Lung (tissue), 11 donors: ENCODE measurements at regions not wholly inside any gene's neighbourhood (a gene's known extent, or its start where the extent isn't known, plus 50 kb on each side); places are given as distances from the start of the nearest gene placed in this dataset.

Source experiments
- ATAC-seq: fragments of 200-7000 bp; cut with Tn5 transposase; one replicate; pipeline ENCODE4 v1.9.1; 2020; ENCODE audit warnings: moderate number of reproducible peaks; ENCODE audit not compliant: insufficient read depth, low FRiP score
- DNase-seq, 3 donors: peaks; one replicate each; pipeline ENCODE4 v3.0.0-alpha.2; 2013 to 2017
- H3K27ac ChIP-seq, 2 donors: one replicate each; pipeline ENCODE4 v1.5.1; 2013; ENCODE audit warnings: mild to moderate bottlenecking in 2 of 2, moderate library complexity in 2 of 2, control low read depth in 1 of 2, inconsistent platforms in 1 of 2, low read depth in 1 of 2, low read length in 1 of 2
- H3K27me3 ChIP-seq, 3 donors: one replicate each; pipeline ENCODE4 v1.5.1; 2013; ENCODE audit warnings: low read length in 2 of 3; ENCODE audit not compliant: control insufficient read depth in 3 of 3, insufficient read depth in 3 of 3
- H3K36me3 ChIP-seq, 4 donors: one replicate each; pipeline ENCODE4 v1.5.1; 2013; ENCODE audit warnings: low read length in 4 of 4, mild to moderate bottlenecking in 1 of 4, moderate library complexity in 1 of 4; ENCODE audit not compliant: control insufficient read depth in 4 of 4, insufficient read depth in 4 of 4
- H3K4me1 ChIP-seq, 5 donors: one replicate each; pipeline ENCODE4 v1.5.1; 2013; ENCODE audit warnings: low read length in 5 of 5, mild to moderate bottlenecking in 2 of 5, moderate library complexity in 1 of 5; ENCODE audit not compliant: control insufficient read depth in 5 of 5, insufficient read depth in 5 of 5
- H3K4me3 ChIP-seq: one replicate; pipeline ENCODE4 v1.5.1; 2013; ENCODE audit warnings: mild to moderate bottlenecking, control low read depth, moderate library complexity
- H3K9ac ChIP-seq, 2 donors: one replicate each; pipeline ENCODE4 v1.5.1; 2013; ENCODE audit warnings: low read length in 2 of 2, control low read depth in 1 of 2; ENCODE audit not compliant: insufficient read depth in 1 of 2
- H3K9me3 ChIP-seq, 4 donors: one replicate each; pipeline ENCODE4 v1.5.1; 2013; ENCODE audit warnings: low read length in 3 of 4, mild to moderate bottlenecking in 1 of 4, moderate library complexity in 1 of 4; ENCODE audit not compliant: control insufficient read depth in 4 of 4, insufficient read depth in 3 of 4
- WGBS, 2 donors: extraction: QIAGEN DNeasy Blood & Tissue Kit; methylation state at CpG; one replicate each; pipeline ENCODE4 v1.1.7; 2013; 5-methylcytosine and 5-hydroxymethylcytosine counted together
- TF ChIP-seq, protein P1 (sequence below): IDR thresholded peaks from 2 replicates; pipeline ENCODE4 v1.5.1; 2012; ENCODE audit warnings: mild to moderate bottlenecking; ENCODE audit errors: control extremely low read depth, extremely low read depth
- donor health status: control.
- donor health status: control.
- donor health status: Bipolar disorder and iron deficiency.
- donor health status: healthy.
- donor health status: DM: yes; HTN: yes; CAD: no.

DNA sequence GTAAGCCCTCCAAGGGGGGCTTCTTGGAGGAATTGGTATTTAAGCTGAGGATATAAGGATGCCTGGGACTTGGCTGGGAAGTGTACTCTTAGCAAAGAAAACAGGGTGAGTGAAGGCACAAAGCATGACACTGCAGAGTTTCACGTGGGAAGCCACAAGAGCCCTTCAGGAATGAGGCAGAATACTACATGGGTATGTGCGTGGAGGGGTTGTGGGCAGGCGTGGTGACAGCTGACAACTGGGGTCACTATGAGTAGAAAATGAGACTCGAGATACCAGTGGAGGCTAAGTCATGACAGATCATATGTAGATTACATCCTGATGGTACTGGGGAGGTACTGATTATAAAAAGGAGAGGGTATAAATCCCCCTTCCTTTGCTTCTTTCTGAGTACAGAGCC lies 78.1 kb upstream of the XYLT1 start:
- no peaks in the 10 kb centered on the region for H3K36me3 ChIP-seq
- H3K4me3 ChIP-seq = no peak overlapping the region
- TF ChIP-seq, protein P1, sequence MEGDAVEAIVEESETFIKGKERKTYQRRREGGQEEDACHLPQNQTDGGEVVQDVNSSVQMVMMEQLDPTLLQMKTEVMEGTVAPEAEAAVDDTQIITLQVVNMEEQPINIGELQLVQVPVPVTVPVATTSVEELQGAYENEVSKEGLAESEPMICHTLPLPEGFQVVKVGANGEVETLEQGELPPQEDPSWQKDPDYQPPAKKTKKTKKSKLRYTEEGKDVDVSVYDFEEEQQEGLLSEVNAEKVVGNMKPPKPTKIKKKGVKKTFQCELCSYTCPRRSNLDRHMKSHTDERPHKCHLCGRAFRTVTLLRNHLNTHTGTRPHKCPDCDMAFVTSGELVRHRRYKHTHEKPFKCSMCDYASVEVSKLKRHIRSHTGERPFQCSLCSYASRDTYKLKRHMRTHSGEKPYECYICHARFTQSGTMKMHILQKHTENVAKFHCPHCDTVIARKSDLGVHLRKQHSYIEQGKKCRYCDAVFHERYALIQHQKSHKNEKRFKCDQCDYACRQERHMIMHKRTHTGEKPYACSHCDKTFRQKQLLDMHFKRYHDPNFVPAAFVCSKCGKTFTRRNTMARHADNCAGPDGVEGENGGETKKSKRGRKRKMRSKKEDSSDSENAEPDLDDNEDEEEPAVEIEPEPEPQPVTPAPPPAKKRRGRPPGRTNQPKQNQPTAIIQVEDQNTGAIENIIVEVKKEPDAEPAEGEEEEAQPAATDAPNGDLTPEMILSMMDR = no peak
- H3K9ac ChIP-seq = no peak overlapping the region
- H3K4me1 ChIP-seq = no peaks in the 10 kb centered on the region
- H3K27ac ChIP-seq = no peak overlapping the region
- no peak for ATAC-seq
- H3K27me3 ChIP-seq = peaks cover 0 to 3% (median 0%) of the 10 kb centered on the region in 3 donors
- peaks cover 0 to 4% (median 0%) of the 10 kb centered on the region in 4 donors for H3K9me3 ChIP-seq
- 62 to 79% methylated on average over 4 of the region's 4 CpGs for WGBS, 2 donors
- no peak for DNase-seq

DNA sequence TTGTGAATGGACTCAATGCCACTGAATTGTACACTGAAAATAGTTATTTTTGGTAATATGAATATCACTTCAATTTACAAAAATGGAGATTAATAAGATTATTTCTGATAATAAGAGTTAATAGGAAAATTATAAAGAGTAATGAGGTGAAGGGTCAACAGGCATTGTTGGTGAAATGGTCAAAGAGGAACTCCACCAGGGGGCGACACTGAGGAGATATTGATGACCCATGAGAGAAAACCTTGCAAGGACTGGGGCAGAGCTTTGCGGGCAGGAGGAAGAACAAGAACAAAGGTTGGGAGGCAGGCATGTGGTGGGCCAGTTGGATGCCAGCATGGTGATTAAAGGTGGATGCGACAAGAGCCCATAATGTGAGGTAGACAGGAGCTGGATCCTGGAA lies 74.0 kb upstream of the XYLT1 start:
- H3K9ac ChIP-seq = no peak overlapping the region

DNA sequence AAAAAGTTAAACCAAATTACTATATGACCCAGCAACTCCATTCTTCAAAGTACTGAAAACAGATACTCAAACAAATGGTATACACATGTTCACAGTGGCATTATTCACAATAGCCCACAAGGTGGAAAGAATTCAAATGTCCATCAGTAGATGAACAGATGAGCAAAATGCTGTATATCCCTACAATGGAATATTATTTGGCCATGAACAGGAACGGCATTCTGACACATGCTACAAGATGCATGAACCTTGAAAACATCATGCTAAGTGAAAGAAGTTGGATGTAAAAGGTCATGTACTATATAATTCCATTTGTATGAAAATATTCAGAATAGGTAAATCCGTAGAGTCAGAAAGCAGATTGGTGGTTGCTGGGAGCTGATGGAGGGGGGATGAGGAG lies 73.5 kb upstream of the XYLT1 start:
- no peak overlapping the region for H3K4me3 ChIP-seq
- whole genome bisulfite sequencing, 2 donors = 93 to 95% methylated on average over 2 of the region's 2 CpGs
- no peak overlapping the region for H3K9ac ChIP-seq
- peaks cover 0 to 4% (median 0%) of the 10 kb centered on the region in 4 donors for H3K9me3 ChIP-seq
- H3K4me1 ChIP-seq = no peaks in the 10 kb centered on the region
- H3K36me3 ChIP-seq = no peaks in the 10 kb centered on the region
- peaks cover 0 to 4% (median 0%) of the 10 kb centered on the region in 3 donors for H3K27me3 ChIP-seq
- ATAC-seq = no peak
- TF ChIP-seq, protein P1 = no peak
- no peak overlapping the region for H3K27ac ChIP-seq
- DNase-seq = no peak

More for the DNA sequence above, 74.0 kb upstream of the XYLT1 start:
- Histone ChIP-seq H3K36me3 (no peaks in the 10 kb centered on the region), H3K27ac (no peak overlapping the region), H3K4me3 (no peak overlapping the region), H3K9me3 (peaks cover 0 to 4% (median 0%) of the 10 kb centered on the region in 4 donors), H3K4me1 (no peaks in the 10 kb centered on the region), H3K27me3 (peaks cover 0 to 4% (median 0%) of the 10 kb centered on the region in 3 donors)
- no peak for DNase-seq
- WGBS, 2 donors = 71 to 84% methylated on average over 3 of the region's 3 CpGs
- ATAC-seq = no peak
- TF ChIP-seq, protein P1 = no peak

DNA sequence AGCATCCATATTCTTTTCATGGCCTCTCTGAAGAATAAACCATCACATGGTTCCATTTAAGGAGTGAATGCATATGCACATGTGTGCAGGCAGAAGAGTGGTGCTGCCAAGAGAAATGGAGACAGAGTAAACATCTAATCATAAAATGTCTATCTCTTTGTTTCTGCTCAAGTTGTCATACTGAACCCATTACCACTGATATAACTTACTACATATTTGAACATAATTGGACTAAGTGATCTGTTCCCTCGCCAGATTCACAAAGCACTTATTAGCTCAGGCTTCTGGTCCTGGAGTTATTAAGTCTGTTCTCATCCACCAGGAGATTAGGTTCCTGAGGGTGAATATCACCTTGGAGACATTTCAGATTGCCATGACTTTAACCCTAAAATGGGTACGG lies 72.3 kb upstream of the XYLT1 start:
- Histone ChIP-seq H3K27ac (no peak overlapping the region), H3K27me3 (peaks cover 0 to 4% (median 0%) of the 10 kb centered on the region in 3 donors), H3K9ac (no peak overlapping the region), H3K4me3 (no peak overlapping the region), H3K36me3 (no peaks in the 10 kb centered on the region), H3K4me1 (no peaks in the 10 kb centered on the region), H3K9me3 (peaks cover 0 to 4% (median 0%) of the 10 kb centered on the region in 4 donors)
- whole genome bisulfite sequencing, 2 donors = 93% methylated on average over 2 of the region's 2 CpGs
- DNase-seq = no peak
- ATAC-seq = no peak
- TF ChIP-seq, protein P1 = no peak
